Bronchial epithelial cell (primary cell): ENCODE measurements at regions not wholly inside any gene's neighbourhood (a gene's known extent, or its start where the extent isn't known, plus 50 kb on each side); places are given as distances from the start of the nearest gene placed in this dataset.

Experiments used
- DNase-seq: peaks from one replicate; pipeline ENCODE4 v3.0.0-alpha.2; 2010; ENCODE audit warnings: low read depth
- FAIRE-seq: peaks from 2 replicates; lab custom pipeline; 2011; peaks lifted over from hg19 to GRCh38; lab: Jason Lieb, UNC
- H3K27me3 ChIP-seq: 2 replicates; pipeline ENCODE4 v1.5.1; 2011; ENCODE audit warnings: low read length; ENCODE audit not compliant: control insufficient read depth, insufficient read depth
- H3K36me3 ChIP-seq: 2 replicates; pipeline ENCODE4 v1.5.1; 2011; ENCODE audit warnings: low read length; ENCODE audit not compliant: control insufficient read depth, insufficient read depth
- H3K4me3 ChIP-seq: 2 replicates; pipeline ENCODE4 v1.5.1; 2011; ENCODE audit warnings: mild to moderate bottlenecking, low read depth, low read length, control low read depth
- TF ChIP-seq, protein P1 (sequence below): IDR thresholded peaks from 2 replicates; pipeline ENCODE4 v1.5.1; 2011; ENCODE audit warnings: mild to moderate bottlenecking, moderate library complexity, low read length, control low read depth, inconsistent platforms; ENCODE audit not compliant: insufficient read depth, severe bottlenecking

GRCh38 chr11:97974798-97975498, 1045.8 kb upstream of the CNTN5 start:
- Histone ChIP-seq H3K36me3 (no peaks in the 10 kb centered on the region), H3K27me3 (no peaks in the 10 kb centered on the region), H3K4me3 (no peak overlapping the region)
- FAIRE-seq = no peak
- TF ChIP-seq, protein P1, sequence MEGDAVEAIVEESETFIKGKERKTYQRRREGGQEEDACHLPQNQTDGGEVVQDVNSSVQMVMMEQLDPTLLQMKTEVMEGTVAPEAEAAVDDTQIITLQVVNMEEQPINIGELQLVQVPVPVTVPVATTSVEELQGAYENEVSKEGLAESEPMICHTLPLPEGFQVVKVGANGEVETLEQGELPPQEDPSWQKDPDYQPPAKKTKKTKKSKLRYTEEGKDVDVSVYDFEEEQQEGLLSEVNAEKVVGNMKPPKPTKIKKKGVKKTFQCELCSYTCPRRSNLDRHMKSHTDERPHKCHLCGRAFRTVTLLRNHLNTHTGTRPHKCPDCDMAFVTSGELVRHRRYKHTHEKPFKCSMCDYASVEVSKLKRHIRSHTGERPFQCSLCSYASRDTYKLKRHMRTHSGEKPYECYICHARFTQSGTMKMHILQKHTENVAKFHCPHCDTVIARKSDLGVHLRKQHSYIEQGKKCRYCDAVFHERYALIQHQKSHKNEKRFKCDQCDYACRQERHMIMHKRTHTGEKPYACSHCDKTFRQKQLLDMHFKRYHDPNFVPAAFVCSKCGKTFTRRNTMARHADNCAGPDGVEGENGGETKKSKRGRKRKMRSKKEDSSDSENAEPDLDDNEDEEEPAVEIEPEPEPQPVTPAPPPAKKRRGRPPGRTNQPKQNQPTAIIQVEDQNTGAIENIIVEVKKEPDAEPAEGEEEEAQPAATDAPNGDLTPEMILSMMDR = no peak
- DNase-seq = no peak

GRCh38 chr11:97977726-97978125, 1043.0 kb upstream of the CNTN5 start:
- Histone ChIP-seq H3K4me3 (no peak overlapping the region), H3K27me3 (no peaks in the 10 kb centered on the region), H3K36me3 (no peaks in the 10 kb centered on the region)
- FAIRE-seq (no peak), DNase-seq (no peak)
- TF ChIP-seq, protein P1 = no peak

- Histone ChIP-seq H3K36me3 (no peaks in the 10 kb centered on the region), H3K27me3 (no peaks in the 10 kb centered on the region), H3K4me3 (no peak overlapping the region)
- FAIRE-seq = no peak
- no peak for DNase-seq
- TF ChIP-seq, protein P1 = no peak
Measured at GRCh38 chr11:97979741-97980140, 1041.0 kb upstream of the CNTN5 start.

DNA sequence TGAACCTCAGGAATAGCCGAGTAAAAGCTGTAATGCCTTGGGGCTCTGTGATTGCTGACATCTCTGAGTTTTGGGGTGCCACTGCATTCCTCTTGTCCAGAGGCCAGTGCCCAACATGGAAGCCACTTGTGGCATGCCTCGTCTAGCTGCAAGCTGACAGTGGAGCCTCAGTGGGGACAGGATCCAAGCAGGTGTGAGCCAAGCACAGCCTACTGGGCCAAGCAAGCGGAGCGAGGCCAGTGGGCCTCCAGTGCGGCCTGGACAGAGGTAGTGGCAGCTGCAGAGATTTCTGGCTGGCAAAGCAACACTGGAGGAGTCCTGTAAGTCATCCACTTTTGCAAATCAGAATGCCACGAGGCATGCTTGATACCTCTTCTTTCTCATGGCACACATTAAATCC, 1038.2 kb upstream of the CNTN5 start:
- H3K27me3 ChIP-seq = no peaks in the 10 kb centered on the region
- no peaks in the 10 kb centered on the region for H3K36me3 ChIP-seq
- DNase-seq = no peak
- H3K4me3 ChIP-seq = no peak overlapping the region
- no peak for FAIRE-seq
- TF ChIP-seq, protein P1 = no peak

GRCh38 chr11:97989121-97989520, 1031.6 kb upstream of the CNTN5 start:
- H3K27me3 ChIP-seq = no peaks in the 10 kb centered on the region
- no peak overlapping the region for H3K4me3 ChIP-seq
- no peak for FAIRE-seq
- no peak for DNase-seq
- TF ChIP-seq, protein P1 = no peak
- no peaks in the 10 kb centered on the region for H3K36me3 ChIP-seq
